HG03103 (cell line): ENCODE measurements at regions not wholly inside any gene's neighbourhood (a gene's known extent, or its start where the extent isn't known, plus 50 kb on each side); places are given as distances from the start of the nearest gene placed in this dataset.

ENCODE experiments used
- ATAC-seq: cut with Tn5 transposase; IDR thresholded peaks from one replicate; pipeline ENCODE4 v1.9.1; 2021; ENCODE audit warnings: low read depth; ENCODE audit not compliant: unreplicated experiment

DNA sequence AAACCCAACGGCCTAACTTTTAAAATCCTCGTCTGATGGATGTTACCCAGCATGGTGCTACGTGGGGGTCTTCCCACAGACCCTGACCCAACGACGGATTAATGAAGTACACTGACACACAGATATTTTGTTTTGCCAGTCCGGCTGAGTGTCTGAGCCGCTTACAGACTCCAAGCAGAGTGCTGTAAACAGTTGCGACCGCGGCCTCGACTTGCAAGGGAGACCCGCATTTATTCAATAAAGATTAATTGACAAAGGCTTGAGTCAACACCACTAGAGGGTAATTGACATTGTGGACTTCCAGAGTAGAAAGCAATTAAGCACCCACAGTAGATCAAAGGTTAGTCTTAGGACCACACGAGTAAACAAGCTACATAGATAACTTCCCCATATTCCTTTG lies 1042.4 kb downstream of the AACS start:
- no peak for ATAC-seq

- ATAC-seq: no peak
Observed at GRCh38 chr12:126108247-126108646, 1043.0 kb downstream of the AACS start.

- ATAC-seq: no peak
Observed at GRCh38 chr12:126112141-126112540, 1046.9 kb downstream of the AACS start.

GRCh38 chr12:126112849-126113248 lies 1047.6 kb downstream of the AACS start:
- ATAC-seq: no peak

GRCh38 chr12:126114441-126114840 lies 1049.2 kb downstream of the AACS start:
- no peak for ATAC-seq

DNA sequence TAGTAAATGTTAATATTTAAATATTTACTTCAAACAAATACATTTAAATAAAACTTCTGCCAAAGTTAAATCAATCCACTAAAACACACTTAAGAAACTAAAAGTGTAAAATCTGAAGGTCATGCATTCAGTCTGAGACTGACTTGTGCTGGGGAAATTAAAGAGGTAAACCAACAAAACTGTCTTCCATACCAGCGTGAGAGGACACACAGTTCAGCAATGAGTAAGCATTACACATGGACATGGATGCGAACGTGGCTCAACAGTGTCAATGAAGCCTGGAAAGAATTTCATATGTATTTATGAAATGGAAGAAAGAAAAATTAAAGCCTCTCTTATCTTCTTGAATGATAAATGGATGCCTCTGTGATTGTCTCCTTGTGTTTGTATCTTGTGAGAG lies 1052.3 kb downstream of the AACS start:
- ATAC-seq: no peak

GRCh38 chr12:126139355-126139754 lies 1074.1 kb downstream of the AACS start:
- ATAC-seq: no peak

DNA sequence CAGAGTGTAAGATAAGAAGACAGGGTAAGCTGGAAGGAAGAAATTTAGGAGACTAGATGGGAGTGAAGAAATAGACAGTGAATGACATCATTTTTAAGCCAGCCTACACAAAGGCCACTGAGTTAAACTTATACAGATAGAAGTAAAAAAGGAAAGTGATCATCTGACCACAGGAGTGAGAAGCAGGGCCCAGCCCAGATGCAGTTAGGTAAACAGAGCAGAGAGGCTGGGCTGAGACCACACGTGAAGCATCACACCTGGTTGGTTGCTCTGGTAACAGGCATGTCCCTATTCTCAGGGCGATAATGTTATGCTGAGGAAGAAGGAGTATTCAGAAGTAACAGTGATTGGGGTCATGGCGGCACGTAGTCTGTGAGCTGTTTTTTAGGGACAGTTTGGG lies 1079.4 kb downstream of the AACS start:
- ATAC-seq: no peak

DNA sequence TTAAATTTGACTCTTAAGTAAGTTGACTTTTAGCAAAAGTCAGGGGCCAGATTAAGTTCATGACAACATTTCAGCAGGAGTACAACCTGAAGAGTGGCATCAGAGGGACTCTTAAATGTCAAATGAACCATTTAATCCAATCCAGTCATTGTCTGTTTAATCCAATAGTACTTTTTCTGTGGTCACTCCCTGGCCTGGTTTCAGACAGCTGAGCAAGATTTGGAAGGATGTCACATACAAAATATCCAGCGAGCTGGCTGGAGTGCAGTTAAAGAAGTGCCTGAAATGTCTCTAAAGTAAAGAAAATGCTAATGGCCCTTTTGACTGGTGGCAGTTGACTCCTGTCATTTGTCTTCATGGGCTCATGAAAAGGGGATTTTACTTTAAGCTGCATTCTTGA lies 1082.1 kb downstream of the AACS start:
- no peak for ATAC-seq

DNA sequence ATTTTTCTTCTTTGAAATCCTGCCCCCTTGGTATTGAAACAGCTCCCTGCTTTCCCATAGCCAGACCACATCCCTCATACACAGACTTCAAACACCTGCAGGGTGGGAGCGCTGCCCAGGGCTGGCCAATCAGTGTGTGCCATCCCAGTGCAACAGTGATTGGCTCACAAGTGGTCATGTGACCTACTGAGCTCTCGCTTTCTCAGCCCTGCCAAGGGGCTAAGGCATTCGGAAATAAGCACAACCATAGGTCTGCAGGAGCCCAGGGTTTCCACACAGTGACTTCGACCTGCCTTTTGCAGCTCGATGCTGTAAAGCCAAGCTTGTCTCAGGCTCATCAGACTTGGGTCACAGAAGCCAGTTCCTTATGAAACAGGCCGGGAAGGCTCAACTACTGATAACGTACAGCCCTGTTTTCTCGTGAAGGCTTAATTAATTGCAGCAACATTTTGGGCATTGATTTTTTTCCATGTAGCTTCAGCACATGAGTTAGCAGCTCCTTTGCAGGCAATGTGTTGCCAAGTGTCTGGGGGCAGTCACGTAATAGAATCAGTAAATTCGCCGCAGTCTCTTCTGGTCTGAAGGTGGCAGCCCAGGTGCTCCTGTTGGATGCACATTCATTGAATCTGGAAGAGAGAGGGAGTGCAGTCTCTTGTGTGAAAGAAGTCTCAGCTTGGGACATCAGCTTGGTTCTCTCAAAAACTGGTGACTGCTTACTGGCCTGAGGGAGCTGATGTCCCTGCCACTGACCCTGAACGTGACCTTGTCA lies 1091.8 kb downstream of the AACS start:
- ATAC-seq: no peak

DNA sequence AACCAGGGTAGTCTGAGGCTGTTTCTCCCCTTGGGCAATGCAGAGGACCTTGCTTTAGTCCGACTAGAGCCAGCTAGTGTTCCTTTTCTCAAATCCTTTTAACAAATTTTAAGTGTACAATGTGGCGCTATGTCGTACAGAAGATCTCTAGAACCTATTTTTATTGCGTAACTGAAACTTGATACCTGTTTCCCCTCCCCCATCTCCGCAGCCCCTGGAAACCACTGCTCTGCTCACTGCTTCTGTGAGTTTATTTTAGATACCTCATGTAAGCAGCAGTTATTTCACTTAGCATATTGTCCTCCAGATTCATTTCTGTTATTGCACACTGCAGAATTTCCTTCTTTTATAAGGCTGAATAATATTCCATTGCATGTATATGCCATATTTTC lies 1092.3 kb downstream of the AACS start:
- no peak for ATAC-seq

- ATAC-seq: no peak
Observed at GRCh38 chr12:126159139-126159538, 1093.9 kb downstream of the AACS start.

DNA sequence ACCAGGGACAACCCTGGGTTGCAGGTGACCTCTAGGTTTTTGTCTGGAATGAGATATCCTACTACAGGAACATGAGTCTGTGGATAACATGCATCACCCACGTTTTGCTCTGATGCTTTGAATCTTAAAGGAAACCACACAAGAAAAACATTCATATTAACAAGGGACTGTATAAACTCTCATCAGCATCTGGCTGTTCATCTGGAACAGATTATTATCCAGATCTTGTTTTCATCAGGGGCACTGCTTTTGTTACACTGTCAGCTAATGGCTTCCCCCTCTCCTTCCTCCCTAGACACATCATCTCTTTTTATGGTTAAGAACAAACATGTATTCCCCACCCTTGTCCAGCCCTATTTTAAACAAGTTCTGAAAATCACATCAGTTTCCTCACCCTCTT lies 1095.7 kb downstream of the AACS start:
- ATAC-seq: no peak

GRCh38 chr12:126163984-126164383 lies 1098.7 kb downstream of the AACS start:
- no peak for ATAC-seq

DNA sequence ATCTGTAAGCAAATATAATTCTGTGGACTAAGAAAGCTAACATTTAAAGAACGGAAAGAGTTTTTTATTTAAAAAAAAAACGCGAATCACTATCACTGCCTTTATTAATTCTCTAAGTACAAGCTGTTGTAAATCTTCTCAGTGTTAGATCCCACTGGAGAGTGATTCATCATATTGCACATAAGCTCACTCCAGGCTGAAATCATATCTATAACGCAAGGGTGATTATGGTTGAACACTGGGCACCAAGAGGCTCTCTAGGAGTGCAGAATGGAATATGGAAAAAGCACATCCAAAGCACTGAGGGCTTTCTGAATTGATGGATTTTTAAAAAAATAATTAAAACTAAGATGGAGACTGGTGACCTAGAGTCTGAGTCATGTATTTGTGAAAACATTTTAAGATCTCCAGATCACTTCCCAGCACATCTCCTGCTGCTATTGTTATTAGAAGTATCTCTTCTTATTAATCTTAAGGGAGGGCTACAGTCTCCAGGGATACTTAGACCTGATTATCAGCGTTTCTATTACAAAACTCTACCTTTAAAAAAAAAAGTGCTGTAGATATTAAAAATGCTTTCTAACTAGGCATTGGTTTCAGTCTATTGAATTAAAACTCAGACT lies 1106.8 kb downstream of the AACS start:
- no peak for ATAC-seq

- no peak for ATAC-seq
Observed at GRCh38 chr12:126182619-126183236, 1117.5 kb downstream of the AACS start.

DNA sequence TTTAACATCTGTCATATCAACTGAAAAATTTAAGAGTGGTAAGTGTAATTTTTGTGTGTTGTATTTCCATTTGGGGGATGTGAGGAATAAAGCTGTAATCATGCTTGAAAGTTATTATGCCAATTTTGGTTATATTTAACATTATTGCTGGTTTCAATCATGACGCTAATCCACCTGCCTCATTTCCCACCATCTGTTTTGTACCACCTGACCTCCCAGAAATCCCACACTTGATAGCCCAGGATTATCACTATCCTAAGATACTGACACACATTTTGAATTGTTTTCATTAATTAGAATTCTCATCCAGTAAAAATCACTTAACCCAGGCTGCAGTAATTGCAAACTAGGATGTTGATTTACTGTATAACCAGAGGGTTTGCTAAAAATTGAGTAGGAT lies 1119.8 kb downstream of the AACS start:
- ATAC-seq: no peak

DNA sequence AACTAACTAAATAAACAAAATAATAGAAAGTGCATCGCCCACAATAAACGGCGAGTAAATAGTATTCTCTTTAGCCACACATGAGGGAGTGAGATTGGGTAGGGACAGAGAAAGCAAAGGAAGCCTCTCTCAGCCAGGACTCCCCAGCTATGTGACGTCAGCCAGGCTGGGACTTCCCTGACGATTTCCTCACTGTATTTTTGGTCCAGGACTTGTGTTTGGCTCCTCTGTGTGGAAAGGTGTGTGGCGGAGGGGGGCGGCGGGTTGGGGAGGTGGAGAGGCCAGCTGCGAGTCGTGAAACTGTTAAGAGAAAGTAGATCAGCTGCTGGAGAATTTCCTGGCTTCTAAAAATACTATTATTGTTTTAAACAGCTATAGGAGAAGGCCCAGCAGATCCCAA lies 1124.6 kb downstream of the AACS start:
- no peak for ATAC-seq

DNA sequence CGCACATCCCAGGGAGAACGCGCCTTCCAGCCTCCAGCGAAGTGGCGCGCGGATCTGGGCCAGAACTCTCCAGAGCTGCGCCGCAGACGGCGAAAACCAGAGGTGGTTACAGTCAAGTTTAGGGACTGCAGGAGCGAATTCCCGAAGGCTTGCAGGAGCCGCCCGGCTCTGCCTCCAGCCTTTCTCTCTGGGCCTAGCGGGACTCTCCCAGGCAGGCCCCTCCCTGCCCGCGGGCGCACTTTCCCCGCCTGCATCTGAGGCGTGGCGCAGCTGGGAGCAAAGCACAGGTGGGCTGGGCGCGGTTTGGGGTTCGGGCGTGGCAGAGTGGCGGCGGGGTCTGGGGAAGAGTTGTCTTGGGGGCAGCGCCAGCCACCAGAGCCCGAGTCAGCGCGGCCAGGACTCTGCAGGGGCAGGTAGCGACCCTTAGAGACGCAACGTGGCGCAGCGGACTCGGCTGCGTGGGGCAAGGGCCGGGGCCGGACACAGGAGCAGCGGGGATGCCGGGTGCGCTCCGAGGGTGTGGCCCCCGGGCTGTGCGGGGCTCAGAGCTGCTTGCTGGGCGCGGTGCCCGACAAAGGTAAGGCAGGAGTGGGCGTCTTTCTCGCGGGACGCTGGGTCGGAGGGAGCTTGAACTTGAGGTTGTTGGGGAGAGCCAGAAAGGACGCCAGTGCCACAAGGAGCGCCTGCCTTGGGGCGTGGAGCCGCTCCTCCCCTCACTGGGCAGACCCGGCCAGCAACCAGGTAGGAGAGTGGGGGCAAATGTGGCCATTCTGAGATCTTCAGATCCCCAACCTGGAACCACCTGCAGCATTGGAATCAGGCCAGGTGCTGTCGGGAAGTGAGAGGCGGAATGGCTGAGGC lies 1126.0 kb downstream of the AACS start:
- ATAC-seq: no peak

DNA sequence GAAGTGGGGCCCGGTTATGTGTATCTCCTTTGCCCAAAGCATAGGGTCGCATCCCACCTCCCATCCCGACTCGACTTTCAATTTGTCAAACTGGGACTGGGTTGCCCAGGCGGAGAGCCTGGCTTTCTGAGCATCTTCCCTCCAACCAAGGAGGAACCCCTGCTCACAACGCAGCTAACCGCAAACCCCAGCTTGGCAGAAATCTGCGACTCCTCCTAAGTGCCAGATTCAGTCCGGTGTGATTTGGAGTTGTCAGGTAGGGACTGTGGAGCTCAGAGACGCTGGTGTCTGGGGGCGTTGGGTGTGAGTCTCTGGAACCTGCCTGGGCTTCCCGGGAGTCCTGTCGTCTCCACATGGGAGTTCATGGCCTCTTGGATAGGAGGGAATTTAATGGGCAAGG lies 1126.7 kb downstream of the AACS start:
- no peak for ATAC-seq

DNA sequence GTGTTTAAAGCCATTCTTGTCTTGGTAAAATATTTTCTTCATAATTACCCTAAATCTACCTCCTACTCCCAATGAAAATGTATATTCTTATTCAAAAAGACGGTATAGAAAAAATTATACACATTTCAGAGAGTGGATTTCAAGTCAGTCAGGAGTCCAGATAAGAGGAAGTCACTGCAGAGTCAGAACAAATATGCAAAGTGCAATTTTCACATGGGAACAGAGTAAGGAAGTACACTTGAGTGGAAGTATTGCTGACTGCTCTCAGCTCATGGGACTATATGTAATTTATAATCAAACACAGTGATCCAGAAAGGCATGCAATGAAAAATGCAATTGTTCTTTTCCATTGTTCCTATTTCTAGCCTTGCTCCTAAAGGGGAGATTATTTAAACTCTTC lies 1128.0 kb downstream of the AACS start:
- ATAC-seq: no peak
